Activated gamma-delta T cell (primary cell): ENCODE measurements at regions not wholly inside any gene's neighbourhood (a gene's known extent, or its start where the extent isn't known, plus 50 kb on each side); places are given as distances from the start of the nearest gene placed in this dataset.

Experiments used
- DNase-seq: peaks from one replicate; lab custom pipeline; 2025; lab: John Stamatoyannopoulos, UW

DNA sequence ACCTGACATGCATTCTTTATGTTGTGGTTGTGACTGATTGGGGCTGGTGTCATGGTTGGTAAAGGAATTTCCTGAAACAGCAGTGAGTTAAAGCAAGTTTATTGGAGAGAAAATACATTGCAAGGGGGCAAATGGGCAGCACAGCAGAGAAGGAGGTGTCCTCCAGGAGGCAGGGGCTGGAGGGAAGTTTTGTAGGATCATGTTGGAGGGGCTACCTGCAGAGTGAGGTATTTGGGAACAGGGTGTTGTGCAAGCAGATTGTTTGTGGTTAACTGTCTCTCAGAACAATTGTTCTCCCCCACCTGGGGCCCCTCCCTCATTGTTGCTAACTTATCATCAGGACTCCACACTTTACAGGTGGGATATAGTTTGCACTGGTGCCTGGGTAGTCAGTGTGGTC is 196.0 kb downstream of the NSUN3 start:
- DNase-seq, result no peak

DNA sequence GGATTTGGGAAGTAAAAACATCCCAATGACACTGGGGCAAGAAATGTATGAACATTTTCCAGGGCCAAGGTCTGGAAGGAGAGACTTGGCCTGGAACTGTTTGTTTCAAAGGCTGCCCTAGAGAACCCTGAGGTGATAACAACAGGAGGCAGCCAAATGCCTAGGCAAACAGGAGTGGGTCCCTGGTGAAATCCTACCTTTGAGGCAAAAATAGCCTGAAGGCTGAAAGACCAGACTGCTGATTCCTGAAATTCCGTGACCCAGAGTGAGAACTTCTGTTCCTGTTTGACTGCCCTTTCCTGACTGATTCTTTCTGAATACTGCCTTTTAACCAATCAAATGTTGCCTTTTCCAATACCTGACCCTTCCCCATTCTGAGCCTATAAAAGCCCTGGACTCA is 196.4 kb downstream of the NSUN3 start:
- no peak for DNase-seq

DNA sequence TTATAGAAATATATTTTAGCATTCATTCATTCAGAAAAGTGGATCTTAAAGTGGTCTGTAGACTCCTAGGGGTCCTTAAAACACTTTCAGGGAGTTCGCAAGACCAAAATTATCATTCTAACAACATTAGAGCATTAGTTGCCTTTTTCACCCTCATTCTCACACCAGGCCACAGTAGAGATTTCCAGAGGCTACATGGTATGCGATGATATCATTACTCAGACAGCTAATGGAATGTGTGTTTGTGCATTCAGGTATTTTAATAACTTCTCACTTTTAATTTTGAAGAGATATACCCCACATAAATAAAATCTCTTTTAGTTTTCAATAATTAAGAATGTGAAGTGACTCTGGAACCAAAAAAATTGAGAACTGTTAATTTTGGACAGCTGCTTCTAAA is 206.9 kb downstream of the NSUN3 start:
- no peak for DNase-seq

DNA sequence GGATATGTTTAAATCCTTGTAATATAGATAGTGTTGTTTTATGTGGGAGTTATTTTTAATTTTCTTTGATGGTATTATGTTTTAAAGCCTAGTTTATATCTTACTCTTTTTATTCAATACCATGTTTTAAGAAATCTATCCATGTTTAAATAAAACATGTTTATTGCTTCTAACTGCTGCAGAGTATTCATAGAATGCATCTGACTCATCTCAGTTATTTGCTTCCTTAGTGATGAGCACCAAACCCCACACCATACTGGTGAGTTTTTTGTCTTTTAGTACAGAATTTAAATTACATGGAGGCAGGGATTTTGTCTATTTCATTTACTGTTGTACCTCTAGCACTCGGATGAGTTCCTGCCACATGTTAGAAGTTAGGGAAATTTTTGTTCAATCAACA is 209.2 kb downstream of the NSUN3 start:
- DNase-seq, result no peak

DNA sequence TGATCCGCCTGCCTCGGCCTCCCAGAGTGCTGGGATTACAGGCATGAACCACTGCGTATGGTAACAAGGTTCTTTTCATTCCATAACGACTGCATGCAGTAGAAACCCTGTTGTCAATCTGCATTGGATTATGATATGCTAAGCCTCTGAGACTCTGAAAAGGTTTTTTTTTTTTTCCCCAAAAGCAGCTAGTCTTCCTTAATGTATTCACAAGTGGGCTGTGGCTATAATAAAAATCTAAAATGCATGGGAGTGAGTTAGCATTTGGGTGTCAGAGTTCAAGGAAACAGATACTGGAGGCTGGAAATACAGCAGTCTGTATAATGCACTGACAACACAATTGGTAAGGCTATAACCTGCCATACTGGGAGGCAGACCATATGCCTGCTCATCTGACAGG is 218.1 kb downstream of the NSUN3 start:
- DNase-seq, result no peak

DNA sequence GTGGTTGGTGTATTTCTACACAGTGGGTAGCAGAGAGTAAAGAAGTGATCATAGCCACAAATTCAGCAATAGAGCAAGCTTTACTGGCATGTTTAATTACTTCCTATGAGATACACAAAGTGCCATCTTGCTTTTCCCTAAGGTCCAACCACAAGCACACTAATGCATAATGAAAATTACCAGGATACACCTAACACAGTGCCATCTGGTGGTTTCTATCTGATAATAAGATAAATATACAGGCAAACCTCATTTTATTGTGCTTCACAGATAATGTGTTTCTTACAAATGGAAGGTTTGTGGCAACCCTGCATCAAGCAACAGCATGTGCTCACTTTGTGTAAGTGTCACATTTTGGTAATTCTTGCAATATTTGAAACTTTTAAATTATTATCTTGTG is 223.0 kb downstream of the NSUN3 start:
- DNase-seq, result no peak

DNA sequence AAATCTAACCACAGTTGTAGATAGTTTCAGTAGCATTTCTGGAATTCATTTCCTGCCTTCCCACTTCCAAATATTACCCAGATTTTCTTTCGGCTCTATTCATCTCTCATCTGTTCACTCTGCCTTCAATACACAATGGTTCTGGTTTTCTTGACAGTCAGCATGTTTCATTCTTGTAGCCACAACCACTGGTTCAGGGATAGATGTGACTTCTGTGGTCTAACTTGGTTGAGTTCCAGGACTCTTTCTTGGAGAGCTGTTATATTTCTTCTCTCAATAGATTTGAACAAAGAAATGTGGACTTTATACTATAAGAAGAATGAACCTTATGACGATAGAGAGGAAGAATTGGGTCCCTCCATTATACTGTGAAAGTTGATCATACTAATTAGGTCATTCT is 228.8 kb downstream of the NSUN3 start:
- DNase-seq, result no peak

DNA sequence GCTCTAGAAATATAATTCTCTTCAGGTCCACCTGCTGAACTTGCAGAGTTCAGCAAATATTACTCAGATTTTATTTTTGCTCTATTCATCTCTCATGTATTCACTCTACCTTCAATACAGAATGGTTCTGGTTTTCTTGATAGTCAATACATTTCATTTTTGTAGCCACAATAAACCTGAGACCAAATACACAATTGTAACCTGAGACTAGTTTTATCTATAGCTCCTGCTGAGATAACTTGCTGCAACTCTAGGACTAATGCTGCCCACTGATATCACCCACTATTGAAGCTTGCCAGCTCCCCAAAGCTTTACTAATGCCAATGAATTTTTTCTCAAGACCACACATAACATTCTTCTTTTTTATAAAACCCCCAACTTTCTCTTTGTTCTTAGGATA is 229.3 kb downstream of the NSUN3 start:
- DNase-seq, result no peak

DNA sequence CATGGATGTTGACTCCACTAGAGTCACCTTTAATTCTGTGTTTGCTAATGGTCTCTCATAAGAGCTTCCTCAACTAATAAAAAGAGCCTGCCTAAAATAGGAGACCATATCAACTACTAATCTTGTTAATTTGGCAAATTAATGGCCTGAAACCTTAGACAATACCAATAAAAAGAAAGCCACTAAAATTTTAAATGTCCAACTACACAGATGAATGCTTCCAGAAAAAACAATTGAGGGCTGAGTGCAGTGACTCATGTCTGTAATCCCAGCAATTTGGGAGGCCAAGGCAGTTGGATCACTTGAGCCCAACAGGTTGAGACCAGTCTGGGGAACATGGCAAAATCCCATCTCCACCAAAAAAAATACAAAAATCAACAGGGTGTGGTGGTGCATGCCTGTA is 230.9 kb downstream of the NSUN3 start:
- DNase-seq, result no peak

DNA sequence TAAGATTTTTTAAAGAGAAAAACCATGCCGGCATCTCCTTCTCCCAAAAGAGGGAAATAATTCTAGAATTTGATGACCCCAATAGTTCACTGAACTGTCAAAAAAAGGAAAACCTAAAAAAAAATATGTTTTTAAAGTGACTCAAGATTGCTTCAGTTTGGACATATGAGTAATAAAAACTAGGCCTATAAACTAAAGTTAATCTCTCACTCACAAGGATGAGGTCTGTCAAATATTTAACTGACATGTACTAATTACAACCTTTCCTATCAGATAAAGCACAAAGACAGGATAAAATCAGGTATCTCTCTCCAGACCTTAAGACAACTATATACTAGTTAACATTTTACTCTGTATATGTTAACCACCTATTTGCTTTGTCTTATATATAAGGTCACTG is 231.9 kb downstream of the NSUN3 start:
- no peak for DNase-seq

DNA sequence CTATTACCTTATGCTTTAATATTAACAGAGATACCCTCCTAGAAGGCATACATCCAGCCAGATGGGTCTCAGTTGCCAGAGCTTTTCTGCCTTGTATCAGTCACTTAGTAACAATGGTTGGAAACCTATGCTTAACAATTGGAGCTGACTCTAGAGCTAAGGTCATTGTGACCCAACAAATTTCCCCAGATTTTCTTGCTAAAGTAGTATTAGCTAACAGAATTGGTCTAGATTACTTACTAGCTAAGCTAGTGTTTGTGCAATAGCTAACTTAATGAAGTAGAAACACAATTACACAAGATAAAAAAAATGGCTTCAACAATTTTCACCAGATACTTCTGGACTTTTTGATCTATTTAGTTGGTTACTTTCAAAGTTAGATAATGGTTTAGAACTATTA is 236.9 kb downstream of the NSUN3 start:
- no peak for DNase-seq

DNA sequence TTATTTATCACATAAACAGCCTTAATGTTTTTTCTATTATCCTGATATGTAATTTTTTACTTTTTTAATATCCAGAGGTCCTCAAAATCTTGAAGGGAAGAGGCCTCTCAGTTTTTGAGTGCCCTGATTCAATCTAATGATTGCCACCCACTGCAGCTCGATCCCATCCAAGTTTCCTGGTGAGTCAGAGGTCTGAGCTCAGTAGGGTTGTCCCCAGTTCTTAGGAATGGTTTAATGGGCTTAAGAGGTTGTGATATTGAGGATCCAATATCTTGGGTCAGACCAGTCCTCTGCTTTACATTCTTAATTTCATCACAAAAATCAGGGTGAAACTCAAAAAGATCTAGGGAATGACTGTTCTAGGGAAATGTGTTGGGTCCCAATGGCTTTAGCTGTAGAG is 238.5 kb downstream of the NSUN3 start:
- no peak for DNase-seq

DNA sequence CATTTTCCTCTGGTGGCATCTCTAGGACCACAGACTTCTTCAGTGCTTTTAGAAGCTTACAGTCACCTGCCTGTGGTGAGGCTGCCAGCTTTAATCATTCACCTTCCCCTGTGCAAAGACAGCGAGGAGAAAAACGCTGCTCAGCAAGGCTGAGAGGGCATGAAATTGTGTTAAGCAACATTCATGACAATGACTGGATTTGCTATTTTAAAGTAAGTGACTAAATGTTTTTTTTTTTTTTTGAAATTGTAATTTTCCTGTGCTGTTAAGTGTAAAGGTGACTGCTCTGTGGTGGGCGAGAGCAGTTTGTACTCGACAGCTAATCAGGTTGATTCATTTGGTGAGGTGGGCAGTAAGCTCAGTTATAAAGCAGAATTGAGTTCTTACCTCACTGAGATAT is 240.4 kb downstream of the NSUN3 start:
- no peak for DNase-seq

DNA sequence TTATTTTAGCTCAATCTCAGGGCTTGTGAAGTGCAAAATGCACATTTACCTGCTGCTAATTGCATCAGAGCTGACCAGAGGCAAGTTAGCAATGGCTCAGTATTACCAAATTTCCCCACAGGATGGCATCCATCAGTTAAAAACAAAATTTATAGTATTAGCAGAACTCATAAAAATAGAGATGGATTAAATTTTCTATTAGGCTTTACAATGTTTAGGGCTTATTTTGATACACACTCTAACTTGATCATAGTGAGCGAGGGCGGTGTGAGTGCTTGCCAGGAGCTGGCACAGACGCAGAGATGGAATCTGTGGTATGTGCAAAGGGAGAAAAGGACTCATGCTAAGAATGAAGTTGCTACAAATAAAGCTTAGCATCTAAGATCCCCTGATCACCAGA is 241.0 kb downstream of the NSUN3 start:
- DNase-seq, result no peak

DNA sequence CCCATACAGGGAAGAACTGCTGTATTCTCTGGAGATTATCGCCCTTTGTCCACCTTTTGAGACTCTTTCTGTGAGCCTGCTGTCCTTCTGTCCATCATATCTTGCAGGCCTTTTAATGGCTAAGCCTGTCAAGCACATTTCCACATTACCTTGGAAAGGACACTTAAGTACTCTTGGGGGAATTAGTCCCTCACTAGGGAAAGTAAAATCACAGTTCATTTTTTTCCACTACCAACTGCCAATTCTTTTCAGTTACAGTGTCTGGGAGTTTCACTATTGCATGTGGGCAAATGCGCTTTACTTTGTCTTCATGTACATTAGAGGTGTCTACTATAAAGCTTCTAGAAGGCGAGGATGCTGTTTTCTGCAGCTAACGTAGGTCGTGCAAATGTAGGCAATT is 242.1 kb downstream of the NSUN3 start:
- DNase-seq, result no peak

DNA sequence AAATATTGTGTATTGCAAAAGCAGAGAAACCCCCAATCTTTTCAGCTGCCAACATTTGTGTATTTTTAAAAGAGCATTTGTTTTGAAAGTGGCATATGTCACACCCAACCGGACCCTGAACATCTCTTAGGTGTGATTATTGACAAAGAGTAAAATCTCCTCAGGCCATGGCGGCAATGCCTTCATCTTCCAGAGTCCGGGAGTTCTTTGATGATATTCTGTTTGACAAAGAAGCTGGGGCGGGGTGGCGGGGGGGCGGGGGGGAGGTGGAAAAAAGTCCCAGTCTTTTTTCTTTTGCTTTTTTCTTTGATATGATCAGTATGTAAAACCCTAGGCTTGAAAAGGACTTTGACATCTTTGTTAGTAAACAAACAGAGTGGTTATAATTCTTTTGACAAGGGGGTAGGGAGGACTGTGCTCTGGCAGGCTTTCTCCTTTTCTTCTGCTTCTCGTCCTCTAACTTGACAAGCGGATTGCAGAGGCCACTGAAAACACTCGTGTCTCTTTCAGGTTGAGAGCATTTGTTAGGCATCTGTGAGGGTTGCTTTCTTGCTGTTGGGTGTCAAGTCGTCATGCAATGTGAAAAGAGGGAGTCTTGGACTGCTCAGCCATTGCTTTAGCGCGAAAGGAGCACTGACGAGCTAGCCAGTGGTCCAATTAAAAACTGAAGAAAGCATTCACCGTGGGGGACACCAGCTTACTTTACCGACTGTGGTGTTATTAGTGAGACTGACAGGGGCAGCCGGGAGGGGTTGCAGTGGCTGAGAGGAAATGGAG is 243.2 kb downstream of the NSUN3 start:
- DNase-seq, result no peak

DNA sequence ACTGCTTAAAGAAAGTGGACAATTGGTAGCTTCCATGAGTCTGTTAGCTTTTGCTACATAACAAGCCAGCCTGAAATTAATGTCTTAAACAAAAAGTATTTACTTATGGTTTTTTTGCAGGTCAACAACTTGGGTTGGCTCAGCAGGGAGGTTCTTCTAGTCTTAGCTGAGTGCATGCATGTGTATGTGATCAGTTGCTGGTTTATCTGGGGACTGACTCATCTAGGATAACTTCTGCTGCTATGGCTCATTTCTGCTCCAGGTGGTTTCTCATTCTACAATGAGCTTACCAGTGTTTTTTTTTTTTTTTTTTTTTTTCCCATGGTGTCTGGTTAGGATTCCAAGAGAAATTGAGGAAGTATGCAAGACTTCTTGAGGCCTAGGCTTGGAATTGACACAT is 244.7 kb downstream of the NSUN3 start:
- DNase-seq, result no peak

DNA sequence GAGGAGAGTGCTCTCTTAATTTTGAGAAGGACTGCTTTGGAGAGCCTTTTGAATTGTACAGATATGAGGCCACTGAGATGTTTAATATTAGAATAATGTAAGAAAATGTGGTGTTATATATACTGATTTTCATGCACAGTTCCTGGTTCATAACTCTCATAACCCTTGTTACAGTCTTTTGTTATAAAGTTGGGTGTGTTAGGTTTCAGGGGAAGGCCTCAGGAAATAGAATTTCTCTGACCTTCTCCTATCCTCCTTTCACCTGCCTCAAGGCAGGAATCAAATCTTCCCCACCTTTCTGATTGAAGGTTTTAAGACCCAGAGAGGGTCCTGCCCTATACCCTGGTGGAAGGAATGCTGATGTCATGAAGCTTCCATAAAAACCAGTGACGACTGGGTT is 245.9 kb downstream of the NSUN3 start:
- no peak for DNase-seq

DNA sequence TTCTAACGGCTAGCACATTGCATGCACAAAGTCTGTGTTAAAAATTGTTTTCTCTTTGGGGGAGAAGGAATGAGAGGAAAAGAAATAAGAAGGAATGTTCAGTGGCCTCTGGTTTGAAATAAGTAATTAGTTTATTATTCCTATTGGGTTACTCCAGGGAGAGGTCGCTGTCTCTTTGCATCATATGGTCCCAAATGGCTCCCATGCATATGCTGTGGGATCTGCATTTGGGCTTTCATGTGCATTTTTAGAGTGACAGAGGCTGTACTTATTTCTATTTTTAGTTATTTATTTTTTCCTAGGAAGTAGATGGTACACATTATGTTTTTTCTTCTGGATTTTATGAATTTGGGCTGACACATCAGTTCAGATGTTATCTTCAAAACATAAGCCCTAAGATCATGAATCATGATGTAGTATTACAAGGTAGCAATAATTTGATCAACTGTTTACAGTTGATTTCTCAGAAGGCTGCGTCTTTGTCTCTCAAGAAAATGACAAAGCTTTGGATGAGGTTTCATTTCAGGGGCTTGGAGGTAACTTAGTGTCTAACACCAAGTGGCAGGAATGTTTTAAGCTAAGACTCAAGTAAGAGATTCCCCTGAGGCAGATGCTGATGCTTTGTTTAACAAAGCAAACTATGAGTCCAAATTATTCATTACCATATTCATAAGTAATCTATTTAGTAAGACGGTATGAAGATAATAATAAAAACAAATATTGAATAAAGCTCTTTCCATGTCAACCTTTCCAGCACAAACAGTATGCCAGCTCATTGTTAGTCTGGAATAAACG is 247.7 kb downstream of the NSUN3 start:
- no peak for DNase-seq

DNA sequence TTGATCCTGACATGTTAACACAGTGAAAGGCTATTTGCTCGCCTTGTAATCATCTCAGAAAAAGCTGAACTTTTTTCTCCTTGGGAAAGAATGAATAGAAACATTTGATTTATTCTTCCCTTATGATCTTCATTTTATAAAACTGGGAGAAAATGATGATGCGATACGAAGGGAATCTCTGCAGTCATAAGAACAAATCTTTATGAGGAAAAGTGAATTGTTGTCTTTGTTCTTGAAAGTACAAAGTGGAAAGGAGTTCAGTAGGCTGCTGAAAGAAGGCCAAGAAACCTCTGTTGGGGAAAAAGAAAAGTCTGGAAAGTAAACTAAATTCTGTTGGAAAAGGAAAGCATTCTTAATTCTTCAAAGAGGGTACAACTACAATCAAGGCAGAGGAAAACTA is 248.8 kb downstream of the NSUN3 start:
- DNase-seq, result no peak

DNA sequence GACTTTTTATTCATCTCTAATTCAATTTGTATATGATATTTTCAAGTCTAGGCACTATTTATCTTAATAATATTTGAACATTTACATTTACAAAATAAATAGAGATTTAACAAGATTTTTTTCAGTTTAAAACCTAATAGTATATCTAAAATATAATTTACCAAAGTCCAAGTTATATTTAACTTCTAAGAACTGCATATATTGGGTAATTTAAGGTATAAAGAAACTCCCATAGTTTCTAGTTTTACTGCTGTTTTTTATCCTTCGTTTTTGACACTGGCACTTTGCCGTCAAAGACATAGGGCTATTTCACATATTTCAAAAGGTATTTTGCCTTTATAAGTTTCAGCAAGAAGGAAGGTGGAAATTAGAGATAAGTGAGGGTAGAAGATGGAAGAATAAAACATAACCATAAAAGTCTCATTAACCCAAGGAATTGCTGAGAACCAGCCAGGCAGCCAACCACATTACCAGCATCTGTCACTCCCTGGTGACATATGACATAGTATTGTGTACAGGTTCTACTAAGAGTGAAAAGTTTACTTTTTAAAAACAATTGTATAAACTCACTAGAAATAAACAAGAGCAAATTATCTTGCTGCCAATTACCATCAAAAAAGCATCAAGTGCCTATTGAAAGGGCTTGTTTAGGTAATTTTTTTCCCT is 251.5 kb downstream of the NSUN3 start:
- no peak for DNase-seq

DNA sequence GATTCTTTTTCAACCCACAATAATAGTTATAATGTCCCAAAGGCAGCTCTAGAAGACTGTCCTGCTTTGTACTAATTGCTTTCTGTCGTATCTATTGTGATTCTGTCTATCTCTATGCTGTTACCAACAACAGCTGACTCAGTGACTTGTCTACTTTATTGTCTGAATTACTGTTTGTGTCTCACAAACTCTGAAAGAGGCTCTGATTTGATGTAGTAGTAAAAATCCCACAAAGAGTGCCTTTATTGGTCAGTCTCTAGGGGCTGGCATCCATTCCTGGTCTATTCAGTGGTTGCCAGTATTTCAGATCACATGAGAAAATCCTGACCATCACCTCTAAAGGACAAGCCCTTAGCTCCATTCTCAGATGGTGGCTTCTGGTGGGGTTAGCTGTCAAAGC is 254.2 kb downstream of the NSUN3 start:
- no peak for DNase-seq

DNA sequence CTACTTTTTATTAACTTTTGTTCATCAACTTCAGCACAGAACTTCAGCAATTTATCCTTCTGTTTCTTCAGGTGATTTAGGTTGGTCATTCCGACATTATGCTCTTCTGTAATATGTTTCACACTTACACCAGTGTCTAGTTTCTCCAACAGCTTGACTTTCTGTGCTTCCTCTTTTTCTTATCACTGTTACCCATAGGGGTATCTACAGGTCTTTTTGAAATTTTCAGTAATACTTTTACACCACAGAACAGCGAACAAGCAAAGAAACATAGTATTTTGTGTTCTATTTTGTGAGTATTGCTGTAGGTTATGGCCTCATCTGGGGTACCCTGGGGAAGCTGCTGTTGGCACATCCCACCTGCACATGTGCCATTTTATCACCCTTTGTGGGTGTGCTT is 260.7 kb downstream of the NSUN3 start:
- no peak for DNase-seq
